ENCODE measurements at regions not wholly inside any gene's neighbourhood (a gene's known extent, or its start where the extent isn't known, plus 50 kb on each side); places are given as distances from the start of the nearest gene placed in this dataset.

DNA sequence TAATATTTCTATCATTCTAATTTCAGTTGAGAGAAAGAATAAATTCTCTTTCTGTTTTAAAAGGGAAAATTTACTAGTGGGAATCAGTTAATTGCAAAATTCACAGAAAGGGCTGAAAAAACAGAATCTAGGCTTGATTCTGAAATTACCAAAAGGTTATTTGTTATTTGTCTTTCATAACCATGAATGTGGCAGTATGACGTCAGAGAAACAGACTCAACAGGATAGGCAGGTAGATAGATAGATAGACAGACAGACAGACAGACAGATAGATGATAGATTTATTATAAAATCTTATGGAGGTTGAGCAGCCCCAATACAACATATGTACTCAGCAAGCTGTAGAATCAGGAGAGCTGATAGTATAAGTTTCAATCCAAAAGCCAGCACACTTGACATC, 311.0 kb downstream of the ADAM29 start:
- no peak for TF ChIP-seq POLR2A (IDR thresholded peaks at IDR 0.05)
- TF ChIP-seq, protein P1, sequence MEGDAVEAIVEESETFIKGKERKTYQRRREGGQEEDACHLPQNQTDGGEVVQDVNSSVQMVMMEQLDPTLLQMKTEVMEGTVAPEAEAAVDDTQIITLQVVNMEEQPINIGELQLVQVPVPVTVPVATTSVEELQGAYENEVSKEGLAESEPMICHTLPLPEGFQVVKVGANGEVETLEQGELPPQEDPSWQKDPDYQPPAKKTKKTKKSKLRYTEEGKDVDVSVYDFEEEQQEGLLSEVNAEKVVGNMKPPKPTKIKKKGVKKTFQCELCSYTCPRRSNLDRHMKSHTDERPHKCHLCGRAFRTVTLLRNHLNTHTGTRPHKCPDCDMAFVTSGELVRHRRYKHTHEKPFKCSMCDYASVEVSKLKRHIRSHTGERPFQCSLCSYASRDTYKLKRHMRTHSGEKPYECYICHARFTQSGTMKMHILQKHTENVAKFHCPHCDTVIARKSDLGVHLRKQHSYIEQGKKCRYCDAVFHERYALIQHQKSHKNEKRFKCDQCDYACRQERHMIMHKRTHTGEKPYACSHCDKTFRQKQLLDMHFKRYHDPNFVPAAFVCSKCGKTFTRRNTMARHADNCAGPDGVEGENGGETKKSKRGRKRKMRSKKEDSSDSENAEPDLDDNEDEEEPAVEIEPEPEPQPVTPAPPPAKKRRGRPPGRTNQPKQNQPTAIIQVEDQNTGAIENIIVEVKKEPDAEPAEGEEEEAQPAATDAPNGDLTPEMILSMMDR (IDR thresholded peaks at IDR 0.05), result no peak
- no peak for TF ChIP-seq EP300 (IDR thresholded peaks at IDR 0.05)

Data from tibial nerve (tissue), 4 donors.